ENCODE measurements at regions not wholly inside any gene's neighbourhood (a gene's known extent, or its start where the extent isn't known, plus 50 kb on each side); places are given as distances from the start of the nearest gene placed in this dataset.

- no peak for DNase-seq (ENCODE audit: low read depth)
- H3K36me3 ChIP-seq (ENCODE audit: control insufficient read depth, insufficient read depth, low read length): no peaks in the 10 kb centered on the region
- H3K27me3 ChIP-seq (ENCODE audit: control insufficient read depth, insufficient read depth, low read length): no peaks in the 10 kb centered on the region
- no peak overlapping the region for H3K4me3 ChIP-seq (ENCODE audit: low read depth, low read length)
- TF ChIP-seq CTCF (IDR thresholded peaks at IDR 0.05; ENCODE audit: insufficient read depth, low read length, poor library complexity, severe bottlenecking): peak; percentile 69
Measured at GRCh38 chr7:67377939-67378862, 381.6 kb downstream of the TYW1 start.

GRCh38 chr7:67380326-67380725, 383.7 kb downstream of the TYW1 start:
- Histone ChIP-seq H3K36me3 (ENCODE audit: control insufficient read depth, insufficient read depth, low read length) (no peaks in the 10 kb centered on the region), H3K4me3 (ENCODE audit: low read depth, low read length) (no peak overlapping the region), H3K27me3 (ENCODE audit: control insufficient read depth, insufficient read depth, low read length) (no peaks in the 10 kb centered on the region)
- no peak for TF ChIP-seq CTCF (IDR thresholded peaks at IDR 0.05; ENCODE audit: insufficient read depth, low read length, poor library complexity, severe bottlenecking)
- DNase-seq (ENCODE audit: low read depth): no peak

- H3K4me3 ChIP-seq (ENCODE audit: low read depth, low read length): no peak overlapping the region
- DNase-seq (ENCODE audit: low read depth): no peak
- H3K36me3 ChIP-seq (ENCODE audit: control insufficient read depth, insufficient read depth, low read length): no peaks in the 10 kb centered on the region
- H3K27me3 ChIP-seq (ENCODE audit: control insufficient read depth, insufficient read depth, low read length): no peaks in the 10 kb centered on the region
- no peak for TF ChIP-seq CTCF (IDR thresholded peaks at IDR 0.05; ENCODE audit: insufficient read depth, low read length, poor library complexity, severe bottlenecking)
Measured at GRCh38 chr7:67380858-67381257, 384.2 kb downstream of the TYW1 start.

- Histone ChIP-seq H3K4me3 (ENCODE audit: low read depth, low read length) (no peak overlapping the region), H3K36me3 (ENCODE audit: control insufficient read depth, insufficient read depth, low read length) (no peaks in the 10 kb centered on the region), H3K27me3 (ENCODE audit: control insufficient read depth, insufficient read depth, low read length) (no peaks in the 10 kb centered on the region)
- DNase-seq (ENCODE audit: low read depth): no peak
- TF ChIP-seq CTCF (IDR thresholded peaks at IDR 0.05; ENCODE audit: insufficient read depth, low read length, poor library complexity, severe bottlenecking): no peak
Measured at GRCh38 chr7:67387851-67388250, 391.2 kb downstream of the TYW1 start.

- H3K27me3 ChIP-seq (ENCODE audit: control insufficient read depth, insufficient read depth, low read length): no peaks in the 10 kb centered on the region
- no peak for TF ChIP-seq CTCF (IDR thresholded peaks at IDR 0.05; ENCODE audit: insufficient read depth, low read length, poor library complexity, severe bottlenecking)
- DNase-seq (ENCODE audit: low read depth): no peak
- no peaks in the 10 kb centered on the region for H3K36me3 ChIP-seq (ENCODE audit: control insufficient read depth, insufficient read depth, low read length)
- no peak overlapping the region for H3K4me3 ChIP-seq (ENCODE audit: low read depth, low read length)
Measured at GRCh38 chr7:67391168-67391567, 394.5 kb downstream of the TYW1 start.
